Brain pericyte (primary cell): ENCODE measurements at regions not wholly inside any gene's neighbourhood (a gene's known extent, or its start where the extent isn't known, plus 50 kb on each side); places are given as distances from the start of the nearest gene placed in this dataset.
"Not testable (repeated sequence)": the region's sequence is repeated elsewhere in the genome, so short reads cannot be mapped to it uniquely, and the experiment has no call there.

Experiments
- DNase-seq: peaks from one replicate; pipeline ENCODE4 v3.0.0-alpha.2; 2012; ENCODE audit warnings: low read depth, low spot score

DNA sequence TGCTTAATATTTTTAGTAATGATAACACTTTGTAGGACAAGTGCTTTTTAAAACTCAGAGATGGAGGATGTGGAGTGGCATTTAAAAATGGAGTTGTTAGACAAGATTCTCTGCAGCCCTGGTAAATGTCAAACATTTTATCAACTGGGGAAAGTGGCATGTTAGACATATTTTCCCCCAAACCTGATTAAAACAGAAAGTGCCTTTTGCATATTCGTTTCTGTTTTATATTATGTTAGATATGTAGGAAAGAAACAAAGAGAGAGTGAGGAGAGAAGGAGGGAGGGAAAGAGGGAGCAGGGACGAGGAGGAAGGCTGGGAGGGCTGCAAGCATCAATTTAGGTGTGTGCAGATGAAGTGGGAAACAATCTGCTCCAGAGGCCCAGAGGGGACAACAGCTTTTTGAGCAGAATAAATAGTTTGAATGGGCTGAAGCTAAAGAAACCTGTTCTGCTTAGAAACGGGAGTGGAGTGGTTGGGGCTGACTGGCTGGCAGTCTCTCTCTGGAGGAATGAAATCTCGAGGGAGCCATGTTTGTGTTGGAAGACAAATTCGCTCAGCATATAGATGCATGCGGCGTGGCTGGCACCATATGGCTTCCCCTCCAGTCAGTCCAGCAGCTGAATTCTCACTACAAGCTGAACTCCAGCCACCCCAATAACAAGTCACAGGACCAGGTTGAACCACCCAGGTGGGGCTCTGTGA, 502.2 kb downstream of the AJAP1 start:
- DNase-seq = no peak

DNA sequence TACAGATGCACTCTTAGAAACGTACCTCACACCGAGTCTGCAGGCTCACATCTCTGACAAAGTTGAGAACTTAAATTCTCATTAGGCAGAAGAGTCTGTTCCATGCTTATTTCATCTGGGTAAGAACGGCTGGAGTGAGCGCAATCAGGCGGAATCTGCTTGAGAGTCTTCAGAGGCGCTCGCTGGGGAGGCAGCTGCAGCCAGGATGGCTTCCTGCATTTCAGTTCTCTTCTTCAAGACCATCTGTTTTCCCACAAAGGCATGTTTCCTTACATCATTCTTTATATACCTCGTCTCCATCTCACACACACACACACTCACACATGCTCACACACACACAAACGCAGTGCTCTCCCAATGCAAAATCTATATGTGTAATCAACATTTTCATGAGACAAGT, 497.1 kb downstream of the AJAP1 start:
- no peak for DNase-seq

DNA sequence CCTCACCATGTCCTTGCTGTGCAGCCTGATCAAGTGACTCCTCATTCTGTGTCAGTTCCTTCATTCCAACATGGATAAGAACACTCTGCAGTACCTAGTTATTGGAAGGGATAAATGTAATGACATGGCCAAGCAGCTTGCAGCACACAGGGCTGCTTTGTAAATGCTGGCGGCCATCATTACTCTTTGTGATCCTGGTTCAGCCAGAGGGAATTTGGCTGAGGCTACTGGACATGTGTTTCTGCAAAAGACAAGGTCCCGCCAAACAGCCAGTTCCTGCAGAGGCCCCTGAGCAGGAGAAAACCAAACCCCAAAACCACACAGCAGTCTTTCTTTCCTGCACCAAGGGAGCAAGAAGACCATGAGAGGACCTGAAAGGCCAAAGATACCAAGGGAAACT, 495.8 kb downstream of the AJAP1 start:
- no peak for DNase-seq

DNA sequence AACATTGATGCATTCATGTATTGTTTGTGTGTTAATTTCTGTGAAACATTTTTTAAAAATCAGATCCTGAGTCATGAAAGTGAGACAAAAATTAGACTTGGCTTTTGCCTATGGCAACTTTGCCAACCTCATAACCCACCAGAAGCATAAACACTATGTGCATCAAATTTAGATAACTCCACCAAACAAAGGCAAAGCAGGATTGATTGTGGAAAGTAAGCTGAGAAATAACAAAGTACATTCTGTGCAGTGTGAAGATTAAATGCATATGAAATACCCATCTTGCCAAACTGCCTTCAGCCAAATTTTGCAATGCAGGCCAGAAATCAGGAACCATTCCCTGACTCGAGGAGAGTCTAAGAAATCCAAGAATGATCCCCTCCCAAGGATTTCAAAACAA, 493.4 kb downstream of the AJAP1 start:
- no peak for DNase-seq

DNA sequence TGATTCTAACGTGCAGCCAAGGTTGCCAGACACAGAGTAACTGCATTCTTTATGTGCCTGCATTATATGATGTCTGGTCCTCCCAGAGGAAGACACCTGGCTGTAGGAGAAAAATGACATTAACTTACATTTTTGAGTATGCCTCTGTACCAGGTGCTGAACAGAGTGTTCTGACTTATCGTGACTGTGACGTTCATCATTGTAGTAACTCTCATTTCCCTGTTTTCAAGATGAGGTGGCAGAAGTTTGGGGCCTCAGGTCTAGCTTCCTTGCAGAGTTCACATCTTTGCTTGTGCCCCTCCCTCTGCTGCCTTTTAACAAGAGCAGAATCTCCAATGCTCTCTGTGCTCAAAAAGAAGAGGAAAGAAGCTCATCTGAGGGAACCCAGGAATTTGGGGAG, 488.0 kb downstream of the AJAP1 start:
- no peak for DNase-seq

DNA sequence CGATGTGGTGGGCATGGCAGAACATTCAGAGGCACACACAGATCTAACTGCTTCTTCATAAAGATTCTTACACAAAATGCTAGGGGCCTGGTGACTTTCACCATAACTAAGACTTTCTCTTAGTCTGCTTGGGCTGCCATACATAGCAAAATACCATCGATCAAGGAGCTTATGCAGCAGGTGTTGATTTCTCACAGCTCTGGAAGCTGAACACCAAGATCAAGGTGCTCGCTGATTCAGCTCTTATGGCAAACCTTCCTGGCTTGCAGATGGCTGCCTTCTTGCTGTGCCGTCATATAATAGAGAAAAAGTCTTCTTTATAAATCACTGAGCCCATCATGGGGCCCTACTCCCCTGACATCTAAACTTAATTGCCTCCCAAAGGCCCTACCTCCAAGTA, 487.3 kb downstream of the AJAP1 start:
- no peak for DNase-seq

DNA sequence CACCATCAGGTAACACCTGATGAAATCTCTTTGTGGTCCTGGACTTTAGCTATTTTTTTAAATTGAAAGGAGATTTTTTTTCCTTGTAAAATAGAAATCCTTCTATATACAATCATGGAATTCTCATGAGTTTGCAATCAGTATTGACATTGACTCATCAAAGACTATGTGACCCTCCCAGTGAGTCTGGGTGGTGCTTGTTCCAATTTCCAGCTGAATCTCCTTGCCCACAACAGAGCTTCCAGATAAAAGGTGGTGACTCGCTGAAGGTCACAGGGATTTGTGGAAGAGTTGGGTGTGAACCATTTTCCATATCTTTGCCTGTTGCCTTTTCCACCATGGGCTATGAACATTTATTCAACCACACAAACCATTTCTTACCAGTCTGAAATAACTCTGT, 486.6 kb downstream of the AJAP1 start:
- no peak for DNase-seq

DNA sequence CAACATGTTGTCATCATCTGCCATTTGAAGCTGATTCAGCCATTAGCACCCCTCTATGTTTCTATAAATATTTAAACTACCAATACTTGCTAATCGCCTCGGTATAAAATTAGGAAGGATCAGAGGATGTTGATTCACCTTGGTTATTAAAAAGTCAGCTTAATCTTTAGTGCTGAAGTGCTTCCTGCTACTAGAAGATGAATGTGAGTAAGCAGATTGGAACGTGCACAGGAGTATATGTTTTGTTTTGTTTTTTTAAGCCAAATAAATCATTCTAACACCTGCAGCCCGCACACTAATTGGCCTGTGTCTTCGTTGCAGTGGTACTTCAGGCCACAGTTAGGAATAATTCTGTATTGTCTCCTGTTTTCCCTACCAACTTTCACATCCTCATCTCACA, 485.7 kb downstream of the AJAP1 start:
- no peak for DNase-seq

DNA sequence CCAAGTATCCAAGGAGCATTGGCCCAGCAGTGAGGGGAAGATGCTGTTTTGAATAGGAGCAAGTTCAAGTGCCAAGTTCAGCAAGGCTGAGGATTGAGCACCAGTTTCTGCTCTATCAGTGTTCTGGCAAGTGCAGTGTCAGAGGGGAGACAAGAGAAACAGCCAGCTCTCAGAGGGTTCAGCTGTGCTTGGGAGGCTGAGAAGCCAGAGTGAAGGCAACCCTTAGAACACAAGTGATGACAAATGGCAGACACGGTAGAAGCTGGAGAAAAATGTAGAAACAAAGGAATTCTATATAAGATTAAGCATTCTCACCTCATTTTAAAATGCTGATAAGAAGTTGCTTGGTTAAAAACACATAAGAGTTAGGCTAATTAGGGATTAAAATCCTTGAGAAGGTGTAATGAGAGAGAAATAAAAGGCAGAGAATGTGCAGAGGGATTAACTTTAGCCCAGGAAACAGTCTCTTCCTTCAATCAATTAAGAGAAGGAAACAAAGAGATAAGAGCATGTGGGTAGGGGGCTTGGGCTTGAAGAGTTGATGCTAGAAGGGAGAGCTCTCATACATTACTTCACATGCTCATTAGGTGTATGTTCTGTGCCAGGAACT, 475.4 kb downstream of the AJAP1 start:
- DNase-seq = no peak

DNA sequence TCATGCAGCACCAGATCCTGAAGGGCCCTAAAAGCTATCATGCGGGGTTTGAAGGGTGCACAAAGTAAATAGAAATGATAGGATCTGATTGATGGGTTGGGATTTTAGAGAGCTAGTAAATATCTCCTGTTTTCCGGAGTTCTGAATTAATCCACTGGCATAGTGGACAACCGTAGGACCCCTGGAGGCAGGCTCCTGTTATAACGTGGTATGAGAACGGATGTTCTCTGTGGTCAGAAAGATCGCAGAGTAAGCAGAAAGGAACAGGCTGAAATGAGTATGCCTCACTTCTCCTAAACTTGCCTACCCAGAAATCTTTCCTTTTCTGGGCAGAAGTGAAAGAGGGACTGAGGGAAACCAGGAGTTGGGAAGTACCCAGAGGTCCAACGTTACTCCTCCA, 470.8 kb downstream of the AJAP1 start:
- DNase-seq = no peak

DNA sequence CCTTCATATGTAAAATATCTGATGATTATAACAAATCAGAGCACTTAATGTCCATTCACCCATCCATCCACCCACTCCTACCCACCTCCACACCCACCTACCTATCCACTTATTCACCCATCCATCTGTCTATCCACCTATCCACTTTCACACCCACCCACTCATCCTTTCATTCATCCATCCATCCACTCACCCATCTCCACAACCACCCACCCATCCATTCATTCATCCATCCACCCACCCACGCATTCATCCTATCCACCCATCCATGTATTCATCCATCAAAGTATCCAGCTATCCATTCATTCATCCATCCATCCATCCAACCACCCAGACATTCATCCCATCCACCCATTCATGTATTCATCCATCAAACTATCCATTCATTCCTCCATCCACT, 466.1 kb downstream of the AJAP1 start:
- no peak for DNase-seq

DNA sequence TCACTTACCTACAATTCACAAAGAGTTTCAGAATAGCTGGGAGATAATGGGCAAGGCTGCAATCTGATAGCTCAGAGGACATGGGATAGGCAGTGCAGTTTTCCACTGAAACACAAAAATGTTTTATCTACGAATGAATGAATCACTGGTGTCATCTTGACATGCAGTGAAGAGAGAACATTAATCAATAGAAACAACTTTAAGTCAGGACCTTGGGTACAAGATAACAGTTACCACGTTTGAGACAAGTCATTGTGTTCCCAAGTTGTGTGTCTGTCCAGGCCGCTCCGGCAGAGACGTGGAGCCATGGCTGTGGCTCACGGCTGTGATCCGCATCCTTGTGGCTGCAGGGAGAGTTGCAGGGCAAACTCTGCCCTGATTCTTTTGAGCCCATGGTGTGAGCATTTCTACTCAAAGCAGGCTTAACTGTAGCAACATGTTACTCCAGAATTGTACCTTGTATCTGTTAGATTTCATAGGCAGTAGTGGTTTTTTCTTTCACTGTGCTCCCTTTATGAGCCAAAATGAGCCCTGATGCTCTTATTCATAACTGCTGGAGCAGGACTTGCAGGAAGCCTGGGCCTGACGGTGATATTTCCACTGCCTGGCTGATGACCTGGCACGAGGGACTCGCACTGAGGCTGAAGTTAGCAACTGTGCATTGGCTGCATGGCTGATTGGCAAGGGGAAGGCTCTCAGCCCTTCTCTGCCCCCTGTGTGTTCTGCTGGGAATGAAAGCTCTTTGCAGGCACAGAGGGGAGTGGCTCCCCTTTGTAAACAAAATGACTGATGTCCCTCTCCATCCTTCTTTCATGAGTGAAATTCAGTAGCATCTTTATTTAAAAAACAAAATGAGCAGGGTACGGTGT, 465.2 kb downstream of the AJAP1 start:
- no peak for DNase-seq

DNA sequence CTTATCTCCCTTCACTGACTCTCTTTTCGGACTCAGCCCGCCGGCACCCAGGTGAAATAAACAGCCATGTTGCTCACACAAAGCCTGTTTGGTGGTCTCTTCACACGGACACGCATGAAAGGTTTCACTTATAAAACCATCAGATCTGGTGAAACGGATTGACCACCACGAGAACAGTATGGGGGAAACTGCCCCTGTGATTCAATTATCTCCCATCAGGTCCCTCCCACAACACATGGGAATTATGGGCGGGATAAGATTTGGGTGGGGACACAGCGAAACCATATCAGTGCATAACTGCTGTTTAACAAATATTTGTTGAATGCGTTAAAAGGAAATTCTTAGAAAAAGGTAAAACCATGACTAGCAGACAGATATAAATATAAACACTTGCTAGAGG, 464.4 kb downstream of the AJAP1 start:
- not testable (repeated sequence) for DNase-seq

DNA sequence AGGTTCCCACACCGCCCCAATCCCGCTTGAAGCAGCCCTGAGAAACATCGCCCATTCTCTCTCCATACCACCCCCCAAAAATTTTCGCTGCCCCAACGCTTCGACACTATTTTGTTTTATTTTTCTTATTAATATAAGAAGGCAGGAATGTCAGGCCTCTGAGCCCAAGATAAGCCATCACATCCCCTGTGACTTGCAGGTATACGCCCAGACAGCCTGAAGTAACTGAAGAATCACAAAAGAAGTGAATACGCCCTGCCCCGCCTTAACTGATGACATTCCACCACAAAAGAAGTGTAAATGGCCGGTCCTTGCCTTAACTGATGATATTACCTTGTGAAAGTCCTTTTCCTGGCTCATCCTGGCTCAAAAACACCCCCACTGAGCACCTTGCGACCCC, 463.9 kb downstream of the AJAP1 start:
- not testable (repeated sequence) for DNase-seq

DNA sequence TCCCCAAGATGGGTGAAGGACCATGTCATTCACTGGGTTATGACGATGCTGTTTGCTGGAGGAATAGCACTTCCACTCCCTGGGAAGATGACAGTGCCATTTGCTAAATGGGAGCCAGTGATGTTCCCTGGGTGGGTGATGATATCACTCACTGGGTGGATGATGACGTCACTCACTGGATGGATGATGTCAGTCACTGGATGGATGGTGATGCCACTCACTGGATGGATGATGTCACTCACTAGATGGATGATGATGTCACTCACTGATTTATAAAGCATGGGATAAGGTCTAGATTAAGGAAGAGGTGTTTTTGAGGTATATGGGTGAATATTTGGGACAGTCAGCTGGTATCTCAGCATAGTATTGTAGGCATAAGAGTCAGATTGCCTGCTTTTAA, 457.2 kb downstream of the AJAP1 start:
- DNase-seq = no peak

DNA sequence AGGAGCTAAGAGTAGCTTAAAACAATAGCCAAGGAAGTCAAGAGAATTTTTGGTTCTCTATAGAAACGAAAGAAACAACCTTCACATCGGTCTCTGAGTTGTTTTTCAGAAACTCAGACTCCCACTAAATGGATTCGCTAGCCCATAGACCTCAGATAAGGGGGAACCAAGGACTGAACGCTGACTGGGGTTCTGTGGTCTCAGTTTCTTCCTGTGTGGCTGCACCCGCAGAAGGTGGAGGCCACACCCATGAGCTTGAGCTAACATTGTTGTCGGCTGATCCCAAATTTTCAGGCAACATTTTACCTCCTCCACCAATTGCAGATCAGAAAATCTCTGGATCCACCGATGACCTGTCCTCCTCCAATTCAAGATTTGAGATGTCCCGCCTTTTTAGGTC, 456.1 kb downstream of the AJAP1 start:
- DNase-seq = no peak

DNA sequence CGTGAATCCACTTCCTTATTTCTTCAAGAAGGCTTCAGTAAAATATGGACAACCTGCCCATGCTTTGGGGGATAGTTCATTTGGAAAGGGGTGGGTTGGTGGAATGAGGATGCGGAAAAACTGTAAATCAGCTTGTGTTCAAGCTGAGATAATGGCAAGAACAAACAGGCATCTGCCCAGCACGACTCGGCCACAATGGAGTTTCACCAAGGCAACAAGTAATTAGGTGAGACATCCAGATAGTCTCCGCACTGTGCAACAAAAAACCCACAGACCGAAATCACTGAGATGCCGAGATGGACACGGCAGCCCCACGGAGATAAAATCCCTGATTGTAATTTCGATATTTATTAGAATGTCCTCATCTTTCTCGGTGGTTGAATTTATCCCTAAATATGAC, 455.2 kb downstream of the AJAP1 start:
- no peak for DNase-seq

DNA sequence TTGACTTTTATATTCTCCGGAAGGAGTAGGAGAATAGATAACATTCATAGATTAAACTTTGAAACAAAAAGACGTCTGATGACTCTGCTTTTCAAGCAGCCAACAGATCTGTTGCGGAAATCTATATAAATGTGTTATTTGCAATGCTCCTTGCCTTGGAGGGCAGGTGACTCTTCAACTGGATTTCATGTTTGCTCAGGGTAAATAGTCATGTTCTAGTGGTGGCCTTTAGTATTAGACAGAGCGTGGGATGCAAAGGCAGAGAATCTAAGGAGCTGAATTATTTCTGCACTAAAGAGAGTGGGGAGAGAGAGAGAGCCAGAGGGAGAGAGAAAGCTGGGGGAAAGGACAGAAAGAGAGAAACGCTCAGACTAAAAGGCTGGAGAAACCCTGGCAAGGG, 454.3 kb downstream of the AJAP1 start:
- no peak for DNase-seq

DNA sequence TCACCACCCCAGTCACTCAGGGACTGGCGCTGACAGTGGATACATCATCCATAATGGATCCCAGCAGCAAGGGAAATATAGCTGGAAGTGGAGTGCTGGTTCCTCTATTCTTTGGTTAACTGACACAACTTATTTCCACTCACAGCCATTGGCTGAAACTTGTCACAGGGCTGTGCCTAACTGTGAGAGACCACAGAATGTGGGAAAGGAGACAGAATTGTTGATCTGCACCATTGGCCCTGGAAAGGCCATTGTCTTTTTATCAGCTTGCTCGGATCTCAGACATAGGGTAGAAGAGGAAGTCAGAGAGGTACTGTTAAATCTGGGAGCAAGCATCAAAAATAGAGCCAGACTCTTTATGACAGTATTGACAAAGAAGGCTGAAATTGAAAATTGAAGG, 451.3 kb downstream of the AJAP1 start:
- no peak for DNase-seq

DNA sequence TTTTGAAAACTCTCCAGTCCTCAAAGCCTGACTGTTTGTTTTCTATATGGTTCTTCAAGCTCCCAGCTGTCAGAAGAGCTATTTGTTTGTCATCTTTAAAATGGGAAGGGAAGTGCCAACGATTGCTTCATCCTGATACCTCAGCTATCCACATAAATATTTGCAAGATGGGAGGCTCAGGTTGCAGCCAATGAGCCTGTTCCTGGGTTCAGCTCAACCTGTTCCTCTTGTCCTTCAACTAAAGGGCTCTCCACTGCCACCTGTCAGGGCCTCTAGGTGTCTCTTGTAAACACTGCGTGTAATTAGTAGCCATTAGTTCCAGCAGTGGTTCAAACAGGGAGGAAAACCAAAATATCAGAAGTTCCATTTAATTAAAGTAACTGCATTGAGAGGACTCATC, 445.1 kb downstream of the AJAP1 start:
- no peak for DNase-seq

DNA sequence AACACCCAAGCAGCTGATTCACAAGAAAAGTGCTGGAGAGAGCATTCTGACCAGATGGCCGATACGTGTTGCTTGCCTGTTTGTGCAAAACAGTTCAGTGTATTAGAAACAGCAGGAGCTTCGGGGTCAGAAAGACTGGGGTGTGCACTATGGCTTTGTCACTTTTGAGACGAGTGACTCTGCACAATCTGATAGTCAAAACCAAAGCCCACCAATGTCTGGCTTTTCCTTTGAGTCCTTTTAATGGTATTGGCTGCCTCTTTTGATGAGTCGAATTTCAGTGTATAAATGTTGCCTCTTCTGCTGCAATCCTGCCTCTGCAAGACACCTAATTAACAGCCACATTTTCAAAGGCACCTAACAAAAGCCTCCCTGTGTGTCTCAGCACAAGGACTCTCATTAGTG, 444.6 kb downstream of the AJAP1 start:
- DNase-seq = no peak

DNA sequence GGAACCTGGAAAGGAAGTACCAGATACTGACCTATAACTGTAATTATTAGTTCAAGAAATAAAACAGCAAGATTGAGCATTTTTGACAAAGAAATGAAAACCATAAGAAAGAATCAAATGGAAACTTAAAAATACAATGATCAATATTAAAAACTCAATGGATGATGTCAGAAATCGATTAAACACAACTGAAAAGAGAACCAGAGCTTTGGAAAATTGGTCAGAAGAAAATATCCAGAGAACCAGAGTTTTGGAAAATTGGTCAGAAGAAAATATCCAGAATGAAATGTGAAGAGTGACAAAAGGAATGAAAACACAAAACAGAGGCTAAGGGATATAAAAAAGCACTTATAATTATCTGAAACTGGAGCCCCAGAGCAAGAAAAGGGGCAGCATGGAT, 438.6 kb downstream of the AJAP1 start:
- no peak for DNase-seq

DNA sequence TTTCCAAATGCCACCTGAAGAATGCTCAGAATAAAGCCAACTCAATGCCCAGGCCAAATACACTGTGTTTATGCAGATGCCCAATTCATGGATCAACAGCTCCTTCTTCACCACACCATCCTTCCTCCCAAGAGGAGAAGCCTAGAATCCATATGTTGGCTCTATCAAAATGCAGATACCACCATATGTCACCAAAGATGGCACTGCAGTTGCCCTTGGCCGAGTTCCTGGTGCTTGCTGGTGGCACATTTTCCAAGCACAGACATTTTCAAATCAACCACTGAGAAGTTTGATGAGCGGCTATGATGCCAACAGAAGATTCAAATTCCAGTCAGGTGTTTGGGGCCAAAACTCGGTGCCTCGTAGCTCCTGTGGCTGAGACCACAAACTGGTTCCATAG, 430.3 kb downstream of the AJAP1 start:
- DNase-seq = no peak
